ENCODE measurements at regions not wholly inside any gene's neighbourhood (a gene's known extent, or its start where the extent isn't known, plus 50 kb on each side); places are given as distances from the start of the nearest gene placed in this dataset.

DNA sequence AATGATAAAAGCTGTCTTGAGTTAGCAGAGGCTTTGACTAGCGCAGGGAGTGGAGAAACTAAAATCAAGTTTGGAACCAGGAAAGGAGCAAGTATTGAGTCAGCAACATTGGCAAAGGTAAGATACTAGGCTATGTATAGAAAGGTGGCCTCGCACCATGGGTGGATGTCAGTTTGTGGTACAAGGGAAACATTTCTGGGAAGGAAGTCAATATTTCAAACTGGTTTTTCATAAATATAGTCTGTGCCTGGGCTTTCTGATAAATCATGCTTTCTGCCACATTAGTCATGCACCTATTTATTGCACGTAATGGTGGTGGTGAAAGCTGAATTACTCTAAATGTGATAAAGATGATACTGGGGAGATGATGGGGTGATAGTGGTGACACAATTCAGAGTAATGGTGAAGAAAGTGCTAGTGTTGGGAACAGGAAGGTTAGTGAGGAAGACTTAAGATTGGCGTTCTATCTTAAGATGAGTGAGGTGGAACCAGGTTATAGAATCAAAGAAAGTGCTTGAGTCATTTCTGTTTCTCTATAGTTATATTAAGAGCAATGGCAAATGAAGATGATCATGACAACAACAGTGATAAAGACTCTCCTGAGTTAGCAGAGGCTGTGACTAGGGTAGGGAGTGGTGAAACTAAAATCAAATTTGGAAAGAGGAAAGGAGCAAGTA is 729.0 kb downstream of the FAM181B start:
- TF ChIP-seq, protein P1, sequence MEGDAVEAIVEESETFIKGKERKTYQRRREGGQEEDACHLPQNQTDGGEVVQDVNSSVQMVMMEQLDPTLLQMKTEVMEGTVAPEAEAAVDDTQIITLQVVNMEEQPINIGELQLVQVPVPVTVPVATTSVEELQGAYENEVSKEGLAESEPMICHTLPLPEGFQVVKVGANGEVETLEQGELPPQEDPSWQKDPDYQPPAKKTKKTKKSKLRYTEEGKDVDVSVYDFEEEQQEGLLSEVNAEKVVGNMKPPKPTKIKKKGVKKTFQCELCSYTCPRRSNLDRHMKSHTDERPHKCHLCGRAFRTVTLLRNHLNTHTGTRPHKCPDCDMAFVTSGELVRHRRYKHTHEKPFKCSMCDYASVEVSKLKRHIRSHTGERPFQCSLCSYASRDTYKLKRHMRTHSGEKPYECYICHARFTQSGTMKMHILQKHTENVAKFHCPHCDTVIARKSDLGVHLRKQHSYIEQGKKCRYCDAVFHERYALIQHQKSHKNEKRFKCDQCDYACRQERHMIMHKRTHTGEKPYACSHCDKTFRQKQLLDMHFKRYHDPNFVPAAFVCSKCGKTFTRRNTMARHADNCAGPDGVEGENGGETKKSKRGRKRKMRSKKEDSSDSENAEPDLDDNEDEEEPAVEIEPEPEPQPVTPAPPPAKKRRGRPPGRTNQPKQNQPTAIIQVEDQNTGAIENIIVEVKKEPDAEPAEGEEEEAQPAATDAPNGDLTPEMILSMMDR (conservative IDR thresholded peaks at IDR 0.05; ENCODE audit: low read length), result no peak
- no peak for TF ChIP-seq EZH2phosphoT487 (IDR thresholded peaks at IDR 0.05; ENCODE audit: borderline replicate concordance, low read depth, low read length)
